DMS53 treated with DMSO at 0.1 percent for 48 hours (cell line): ENCODE measurements at regions not wholly inside any gene's neighbourhood (a gene's known extent, or its start where the extent isn't known, plus 50 kb on each side); places are given as distances from the start of the nearest gene placed in this dataset.

Experiments used
- DNase-seq: peaks from one replicate; lab custom pipeline; 2025; ENCODE audit not compliant: unreplicated experiment; lab: John Stamatoyannopoulos, UW

GRCh38 chr3:178485756-178486155 is 50.5 kb upstream of the KCNMB2 start:
- DNase-seq: no peak
